Panc1 (cell line): ENCODE measurements at regions not wholly inside any gene's neighbourhood (a gene's known extent, or its start where the extent isn't known, plus 50 kb on each side); places are given as distances from the start of the nearest gene placed in this dataset.

Experiments used
- ATAC-seq: fragments of 200-7000 bp; cut with Tn5 transposase; 2 replicates; pipeline ENCODE4 v1.9.1; 2020; ENCODE audit warnings: mild to moderate bottlenecking, moderate library complexity
- BruUV-seq: library from RNA; stranded (reverse); fragments of 400-500 nt; replicated peaks from 2 replicates; lab custom pipeline; 2021; lab: Mats Ljungman, UMichigan
- CTCF ChIA-PET: fragments of 300-600 bp; sonication (Branson Sonifier 250); formaldehyde crosslinking; loops from one replicate; lab custom pipeline; 2022; ENCODE audit warnings: antibody characterized with exemption; lab: Charles Lee
- POLR2A ChIA-PET: fragments of 300-600 bp; sonication (Branson Sonifier 250); formaldehyde crosslinking; loops from one replicate; lab custom pipeline; 2022; ENCODE audit warnings: antibody characterized with exemption; lab: Charles Lee
- DNase-seq: peaks from one replicate; pipeline ENCODE4 v3.0.0-alpha.2; 2010; ENCODE audit warnings: low read depth, low spot score
- H3K27ac ChIP-seq: 2 replicates; pipeline ENCODE4 v1.5.1; 2011; ENCODE audit warnings: mild to moderate bottlenecking, low read length, inconsistent platforms
- H3K27me3 ChIP-seq: fragments of 200-500 bp; sonication (Bioruptor generic); 2 replicates; pipeline ENCODE4 v1.6.0; 2014; ENCODE audit warnings: low read length, inconsistent platforms; ENCODE audit not compliant: control insufficient read depth, insufficient read depth
- H3K36me3 ChIP-seq: fragments of 200-500 bp; sonication (Bioruptor generic); 2 replicates; pipeline ENCODE4 v1.5.1; 2014; ENCODE audit warnings: inconsistent platforms, mild to moderate bottlenecking, low read length, moderate library complexity; ENCODE audit not compliant: control insufficient read depth, insufficient read depth
- H3K4me1 ChIP-seq: 2 replicates; pipeline ENCODE4 v1.5.1; 2011; ENCODE audit warnings: inconsistent platforms, mild to moderate bottlenecking, low read length, moderate library complexity; ENCODE audit not compliant: control insufficient read depth, insufficient read depth
- H3K4me3 ChIP-seq, 2 experiments: 2 replicates each; pipeline ENCODE4 v1.5.1; 2011 to 2012; ENCODE audit warnings: low read depth in 2 of 2, low read length in 2 of 2, mild to moderate bottlenecking in 2 of 2, inconsistent platforms in 1 of 2, moderate library complexity in 1 of 2
- H3K9me3 ChIP-seq: fragments of 200-500 bp; sonication (Bioruptor generic); 2 replicates; pipeline ENCODE4 v1.5.1; 2014; ENCODE audit warnings: low read depth, mild to moderate bottlenecking, inconsistent platforms, low read length, moderate library complexity; ENCODE audit not compliant: control insufficient read depth, insufficient read depth
- CTCF ChIP-seq: fragments of 450-650 bp; IDR thresholded peaks from 2 replicates; pipeline ENCODE4 v1.5.1; 2017; ENCODE audit warnings: mild to moderate bottlenecking
- POLR2AphosphoS5 ChIP-seq: IDR thresholded peaks from 2 replicates; pipeline ENCODE4 v1.6.1; 2012; ENCODE audit warnings: mild to moderate bottlenecking, low read depth, low read length, moderate library complexity
- REST ChIP-seq, 2 experiments: IDR thresholded peaks; 2 replicates each; pipeline ENCODE4 v1.6.1; 2011 to 2012; ENCODE audit warnings: low read depth in 2 of 2, control low read depth in 1 of 2, low read length in 1 of 2, mild to moderate bottlenecking in 1 of 2, moderate library complexity in 1 of 2; ENCODE audit not compliant: insufficient read depth in 1 of 2
- SIN3A ChIP-seq: IDR thresholded peaks from 2 replicates; pipeline ENCODE4 v1.6.1; 2012; ENCODE audit warnings: low read depth, mild to moderate bottlenecking, low read length, moderate library complexity, borderline replicate concordance; ENCODE audit not compliant: insufficient read depth
- TCF7L2 ChIP-seq: IDR thresholded peaks from 2 replicates; pipeline ENCODE4 v1.6.1; 2011; ENCODE audit warnings: mild to moderate bottlenecking, low read depth, low read length, inconsistent platforms
- in situ Hi-C: cut with HindIII; loops from 2 replicates; pipeline ENCODE4 v1.10.0; 2016; ENCODE audit warnings: low sequenced_read_pairs, low pct_unique_long_range_greater_than_20kb
- intact Hi-C: fragments of 100-400 bp; cut with micrococcal nuclease; formaldehyde crosslinking; loops from one replicate; pipeline ENCODE4 v1.10.0; 2022; ENCODE audit not compliant: unreplicated experiment

- no peak for DNase-seq
- Histone ChIP-seq H3K9me3 (no peaks in the 10 kb centered on the region), H3K27ac (no peak overlapping the region), H3K27me3 (peaks cover 5% of the 10 kb centered on the region; the same call in 1 of the 2 replicates), H3K4me1 (no peaks in the 10 kb centered on the region), H3K4me3 (no peak overlapping the region), H3K36me3 (no peaks in the 10 kb centered on the region)
- no TSS peak for BruUV-seq
- ChIA-PET POLR2A (interaction anchor here (1.0 kb wide), 1 partner anchor 8 kb away, joined by 3 read pairs; no protein-coding TSS in a partner anchor), CTCF (no interaction called here)
- intact Hi-C loops: no loop called here
- no peak for TF ChIP-seq SIN3A
- no peak for TF ChIP-seq REST (IDR thresholded peaks at IDR 0.05; ENCODE audit: insufficient read depth in 1 of 2, low read depth in 2 of 2, low read length in 1 of 2)
- TF ChIP-seq CTCF: no peak
- TF ChIP-seq POLR2AphosphoS5: no peak
- no peak for TF ChIP-seq TCF7L2
- in situ Hi-C loops: no loop called here
- ATAC-seq: no peak
Observed at GRCh38 chr11:119800171-119800570, 71.2 kb upstream of the NECTIN1 start.

DNA sequence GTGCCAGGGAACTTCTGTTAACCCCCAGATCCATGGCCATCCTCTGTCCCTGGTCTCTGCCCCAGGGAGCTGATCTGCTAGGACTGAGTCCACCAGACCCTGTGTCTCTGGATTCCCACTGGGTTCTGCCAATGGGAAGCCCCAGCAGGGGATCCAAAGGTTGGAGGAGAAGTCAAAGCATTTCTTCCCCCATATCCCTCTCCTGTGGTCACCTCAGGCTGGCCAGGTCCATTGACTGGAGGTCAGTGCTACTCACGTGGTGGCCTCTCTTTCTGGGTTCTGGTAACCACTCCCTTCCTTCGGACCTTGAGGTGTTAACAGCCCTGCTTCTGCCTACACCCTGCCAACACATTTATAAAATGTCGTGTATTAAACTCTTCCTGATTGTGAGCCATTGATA lies 69.7 kb upstream of the NECTIN1 start:
- peaks cover 5% of the 10 kb centered on the region; the same call in 1 of the 2 replicates for H3K27me3 ChIP-seq
- H3K4me3 ChIP-seq: no peak overlapping the region
- BruUV-seq: no TSS peak
- H3K36me3 ChIP-seq: no peaks in the 10 kb centered on the region
- H3K9me3 ChIP-seq: no peaks in the 10 kb centered on the region
- ChIA-PET POLR2A (no interaction called here), CTCF (no interaction called here)
- no peak for TF ChIP-seq CTCF
- no peak for TF ChIP-seq SIN3A
- no peak for TF ChIP-seq TCF7L2
- TF ChIP-seq REST (IDR thresholded peaks at IDR 0.05; ENCODE audit: insufficient read depth in 1 of 2, low read depth in 2 of 2, low read length in 1 of 2): no peak
- TF ChIP-seq POLR2AphosphoS5: no peak
- H3K4me1 ChIP-seq: no peaks in the 10 kb centered on the region
- H3K27ac ChIP-seq: no peak overlapping the region
- ATAC-seq (no peak), DNase-seq (no peak)
- intact Hi-C loops: no loop called here
- in situ Hi-C loops: no loop called here
